Neural cell (in vitro differentiated cells): ENCODE measurements at regions not wholly inside any gene's neighbourhood (a gene's known extent, or its start where the extent isn't known, plus 50 kb on each side); places are given as distances from the start of the nearest gene placed in this dataset.

Experiments
- H2AFZ ChIP-seq: fragments of 200-600, 300-800 bp; sonication (generic), shearing (Covaris generic); 2 replicates; pipeline ENCODE4 v1.6.0; 2014; ENCODE audit warnings: low read depth, mild to moderate bottlenecking, antibody characterized with exemption, low read length, moderate library complexity
- H3F3A ChIP-seq: fragments of 200-600 bp; shearing (Covaris generic); 2 replicates; pipeline ENCODE4 v1.6.1; 2016; ENCODE audit warnings: mild to moderate bottlenecking, moderate library complexity, mixed read lengths, antibody characterized with exemption, low read length; ENCODE audit not compliant: insufficient read depth, poor library complexity, severe bottlenecking
- H3K27ac ChIP-seq: fragments of 200-600, 300-800 bp; sonication (generic), shearing (Covaris generic); 2 replicates; pipeline ENCODE4 v1.5.1; 2014; ENCODE audit warnings: mild to moderate bottlenecking, low read length, moderate library complexity
- H3K27me3 ChIP-seq: fragments of 300-800, 200-600 bp; sonication (generic), shearing (Covaris generic); 2 replicates; pipeline ENCODE4 v1.6.0; 2014; ENCODE audit warnings: mild to moderate bottlenecking, low read depth, low read length, moderate library complexity; ENCODE audit not compliant: insufficient read depth
- H3K36me3 ChIP-seq: fragments of 300-800, 200-600 bp; sonication (generic), shearing (Covaris generic); 2 replicates; pipeline ENCODE4 v1.5.1; 2014; ENCODE audit warnings: mild to moderate bottlenecking, antibody characterized with exemption, low read length, moderate library complexity; ENCODE audit not compliant: insufficient read depth
- H3K4me2 ChIP-seq: fragments of 300-800, 200-600 bp; sonication (generic), shearing (Covaris generic); 2 replicates; pipeline ENCODE4 v1.6.0; 2014; ENCODE audit warnings: mild to moderate bottlenecking, low read length
- H3K4me3 ChIP-seq: fragments of 300-800, 200-600 bp; sonication (generic), shearing (Covaris generic); 2 replicates; pipeline ENCODE4 v1.5.1; 2014; ENCODE audit warnings: mild to moderate bottlenecking, low read length, moderate library complexity
- H3K79me2 ChIP-seq: fragments of 200-600 bp; shearing (Covaris generic); replicated peaks from 2 replicates; pipeline ENCODE4 v1.6.0; 2014; ENCODE audit warnings: mild to moderate bottlenecking, low read length, moderate library complexity; ENCODE audit not compliant: insufficient read depth
- H3K9ac ChIP-seq: fragments of 300-800, 200-600 bp; sonication (generic), shearing (Covaris generic); 2 replicates; pipeline ENCODE4 v1.6.1; 2016; ENCODE audit warnings: mild to moderate bottlenecking, low read length, mixed read lengths
- H3K9me2 ChIP-seq: fragments of 200-600 bp; shearing (Covaris generic); 2 replicates; pipeline ENCODE4 v1.6.1; 2016; ENCODE audit warnings: mild to moderate bottlenecking, low read length, mixed read lengths; ENCODE audit not compliant: insufficient read depth
- H3K9me3 ChIP-seq: fragments of 200-600, 300-800 bp; sonication (generic), shearing (Covaris generic); 2 replicates; pipeline ENCODE4 v1.6.1; 2016; ENCODE audit warnings: mild to moderate bottlenecking, mixed run types, low read length, moderate library complexity, mixed read lengths
- H4K20me1 ChIP-seq: fragments of 200-600 bp; shearing (Covaris generic); 2 replicates; pipeline ENCODE4 v1.6.1; 2016; ENCODE audit warnings: mild to moderate bottlenecking, mixed run types; ENCODE audit not compliant: insufficient read depth
- EP300 ChIP-seq: fragments of 450-650 bp; conservative IDR thresholded peaks from 2 replicates; pipeline ENCODE4 v1.6.1; 2014; ENCODE audit warnings: antibody characterized with exemption, mild to moderate bottlenecking, moderate library complexity; ENCODE audit not compliant: poor library complexity, severe bottlenecking
- EZH2 ChIP-seq: fragments of 200-600, 300-800 bp; shearing (Covaris generic), sonication (generic); IDR thresholded peaks from 2 replicates; pipeline ENCODE4 v1.6.1; 2014; ENCODE audit warnings: antibody characterized with exemption, low read length, borderline replicate concordance, mild to moderate bottlenecking; ENCODE audit not compliant: insufficient read depth, poor library complexity, severe bottlenecking
- MXI1 ChIP-seq: fragments of 450-650 bp; conservative IDR thresholded peaks from 2 replicates; pipeline ENCODE4 v1.6.1; 2014; ENCODE audit warnings: antibody characterized with exemption, mild to moderate bottlenecking; ENCODE audit not compliant: poor library complexity, severe bottlenecking
- POLR2AphosphoS5 ChIP-seq: IDR thresholded peaks from 2 replicates; pipeline ENCODE4 v1.6.1; 2012
- RAD21 ChIP-seq: fragments of 450-650 bp; conservative IDR thresholded peaks from 2 replicates; pipeline ENCODE4 v1.6.1; 2014; ENCODE audit warnings: antibody characterized with exemption, mild to moderate bottlenecking, moderate library complexity
- SMC3 ChIP-seq: fragments of 450-650 bp; conservative IDR thresholded peaks from 2 replicates; pipeline ENCODE4 v1.6.1; 2014; ENCODE audit warnings: antibody characterized with exemption, mild to moderate bottlenecking, moderate library complexity; ENCODE audit not compliant: poor library complexity
- TAF1 ChIP-seq: IDR thresholded peaks from 2 replicates; pipeline ENCODE4 v1.6.1; 2012; ENCODE audit warnings: low read depth
- TF ChIP-seq, protein P1 (sequence below): fragments of 450-650 bp; IDR thresholded peaks from 2 replicates; pipeline ENCODE4 v1.5.1; 2014; ENCODE audit warnings: antibody characterized with exemption, mild to moderate bottlenecking, moderate library complexity; ENCODE audit not compliant: poor library complexity, severe bottlenecking
- TF ChIP-seq, protein P2 (sequence below): IDR thresholded peaks from 2 replicates; pipeline ENCODE4 v1.6.1; 2012; ENCODE audit warnings: borderline replicate concordance

DNA sequence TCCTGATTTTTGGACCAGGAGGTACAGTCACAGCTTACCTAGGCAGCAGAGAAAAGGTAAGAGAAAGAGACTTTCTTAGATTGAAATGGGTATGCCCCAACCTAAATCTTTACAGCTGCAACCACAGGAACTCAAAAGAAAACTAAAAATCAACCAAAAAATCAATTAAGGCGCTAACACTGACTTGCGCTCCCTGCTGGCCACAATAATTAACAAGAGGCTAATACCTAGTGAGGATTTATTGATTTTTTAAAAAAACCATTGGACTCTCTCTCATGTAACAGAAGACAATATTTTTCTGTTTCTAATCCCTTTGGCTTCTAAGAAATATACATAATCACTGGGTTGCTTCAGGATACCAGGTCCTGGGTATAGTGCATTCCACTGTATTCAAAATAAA is 153.9 kb upstream of the TENM3 start:
- TF ChIP-seq, protein P1, sequence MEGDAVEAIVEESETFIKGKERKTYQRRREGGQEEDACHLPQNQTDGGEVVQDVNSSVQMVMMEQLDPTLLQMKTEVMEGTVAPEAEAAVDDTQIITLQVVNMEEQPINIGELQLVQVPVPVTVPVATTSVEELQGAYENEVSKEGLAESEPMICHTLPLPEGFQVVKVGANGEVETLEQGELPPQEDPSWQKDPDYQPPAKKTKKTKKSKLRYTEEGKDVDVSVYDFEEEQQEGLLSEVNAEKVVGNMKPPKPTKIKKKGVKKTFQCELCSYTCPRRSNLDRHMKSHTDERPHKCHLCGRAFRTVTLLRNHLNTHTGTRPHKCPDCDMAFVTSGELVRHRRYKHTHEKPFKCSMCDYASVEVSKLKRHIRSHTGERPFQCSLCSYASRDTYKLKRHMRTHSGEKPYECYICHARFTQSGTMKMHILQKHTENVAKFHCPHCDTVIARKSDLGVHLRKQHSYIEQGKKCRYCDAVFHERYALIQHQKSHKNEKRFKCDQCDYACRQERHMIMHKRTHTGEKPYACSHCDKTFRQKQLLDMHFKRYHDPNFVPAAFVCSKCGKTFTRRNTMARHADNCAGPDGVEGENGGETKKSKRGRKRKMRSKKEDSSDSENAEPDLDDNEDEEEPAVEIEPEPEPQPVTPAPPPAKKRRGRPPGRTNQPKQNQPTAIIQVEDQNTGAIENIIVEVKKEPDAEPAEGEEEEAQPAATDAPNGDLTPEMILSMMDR = no peak
- TF ChIP-seq TAF1 (no peak), MXI1 (no peak), EZH2 (no peak), SMC3 (no peak)
- TF ChIP-seq, protein P2, sequence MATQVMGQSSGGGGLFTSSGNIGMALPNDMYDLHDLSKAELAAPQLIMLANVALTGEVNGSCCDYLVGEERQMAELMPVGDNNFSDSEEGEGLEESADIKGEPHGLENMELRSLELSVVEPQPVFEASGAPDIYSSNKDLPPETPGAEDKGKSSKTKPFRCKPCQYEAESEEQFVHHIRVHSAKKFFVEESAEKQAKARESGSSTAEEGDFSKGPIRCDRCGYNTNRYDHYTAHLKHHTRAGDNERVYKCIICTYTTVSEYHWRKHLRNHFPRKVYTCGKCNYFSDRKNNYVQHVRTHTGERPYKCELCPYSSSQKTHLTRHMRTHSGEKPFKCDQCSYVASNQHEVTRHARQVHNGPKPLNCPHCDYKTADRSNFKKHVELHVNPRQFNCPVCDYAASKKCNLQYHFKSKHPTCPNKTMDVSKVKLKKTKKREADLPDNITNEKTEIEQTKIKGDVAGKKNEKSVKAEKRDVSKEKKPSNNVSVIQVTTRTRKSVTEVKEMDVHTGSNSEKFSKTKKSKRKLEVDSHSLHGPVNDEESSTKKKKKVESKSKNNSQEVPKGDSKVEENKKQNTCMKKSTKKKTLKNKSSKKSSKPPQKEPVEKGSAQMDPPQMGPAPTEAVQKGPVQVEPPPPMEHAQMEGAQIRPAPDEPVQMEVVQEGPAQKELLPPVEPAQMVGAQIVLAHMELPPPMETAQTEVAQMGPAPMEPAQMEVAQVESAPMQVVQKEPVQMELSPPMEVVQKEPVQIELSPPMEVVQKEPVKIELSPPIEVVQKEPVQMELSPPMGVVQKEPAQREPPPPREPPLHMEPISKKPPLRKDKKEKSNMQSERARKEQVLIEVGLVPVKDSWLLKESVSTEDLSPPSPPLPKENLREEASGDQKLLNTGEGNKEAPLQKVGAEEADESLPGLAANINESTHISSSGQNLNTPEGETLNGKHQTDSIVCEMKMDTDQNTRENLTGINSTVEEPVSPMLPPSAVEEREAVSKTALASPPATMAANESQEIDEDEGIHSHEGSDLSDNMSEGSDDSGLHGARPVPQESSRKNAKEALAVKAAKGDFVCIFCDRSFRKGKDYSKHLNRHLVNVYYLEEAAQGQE = no peak
- no peaks in the 10 kb centered on the region for H3K79me2 ChIP-seq
- H2AFZ ChIP-seq = no peak overlapping the region
- H3F3A ChIP-seq = no peaks in the 10 kb centered on the region
- H3K9me2 ChIP-seq = no peaks in the 10 kb centered on the region
- no peaks in the 10 kb centered on the region for H3K9me3 ChIP-seq
- H3K4me3 ChIP-seq = no peak overlapping the region
- no peak overlapping the region for H3K4me2 ChIP-seq
- H3K36me3 ChIP-seq = no peaks in the 10 kb centered on the region
- no peaks in the 10 kb centered on the region for H4K20me1 ChIP-seq
- no peaks in the 10 kb centered on the region for H3K27me3 ChIP-seq
- H3K9ac ChIP-seq = no peak overlapping the region
- H3K27ac ChIP-seq = no peak overlapping the region

DNA sequence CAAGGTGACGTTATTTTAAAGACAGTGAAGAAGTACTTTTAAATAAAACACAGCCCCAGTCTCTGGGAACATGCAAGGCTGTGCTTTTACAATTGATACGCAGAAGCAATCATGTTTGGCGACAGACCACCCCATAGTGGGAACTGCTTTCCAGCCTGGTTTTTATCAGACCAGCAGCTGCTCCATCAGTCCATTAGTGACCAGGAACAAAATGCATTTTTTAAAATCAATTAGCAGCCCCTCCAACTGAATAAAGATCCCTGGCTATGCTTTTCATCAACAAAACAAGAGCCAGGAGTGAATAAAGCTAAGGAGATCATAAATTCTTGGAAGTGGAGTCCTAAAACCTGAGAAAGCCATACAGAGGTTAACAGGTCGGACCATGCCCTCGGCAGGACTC is 153.0 kb upstream of the TENM3 start:
- no peaks in the 10 kb centered on the region for H4K20me1 ChIP-seq
- no peaks in the 10 kb centered on the region for H3K79me2 ChIP-seq
- no peak overlapping the region for H3K4me2 ChIP-seq

More for the DNA sequence above, 153.0 kb upstream of the TENM3 start:
- TF ChIP-seq TAF1 (no peak), MXI1 (no peak), EP300 (no peak), SMC3 (no peak), POLR2AphosphoS5 (no peak), EZH2 (no peak), RAD21 (no peak)
- TF ChIP-seq, protein P2 = no peak
- TF ChIP-seq, protein P1 = no peak
- H3K9me3 ChIP-seq = no peaks in the 10 kb centered on the region
- no peaks in the 10 kb centered on the region for H3F3A ChIP-seq
- no peaks in the 10 kb centered on the region for H3K27me3 ChIP-seq
- no peaks in the 10 kb centered on the region for H3K36me3 ChIP-seq
- H3K9ac ChIP-seq = no peak overlapping the region
- no peak overlapping the region for H3K27ac ChIP-seq
- no peaks in the 10 kb centered on the region for H3K9me2 ChIP-seq
- no peak overlapping the region for H3K4me3 ChIP-seq
- H2AFZ ChIP-seq = no peak overlapping the region
